A549 (cell line): ENCODE measurements at regions not wholly inside any gene's neighbourhood (a gene's known extent, or its start where the extent isn't known, plus 50 kb on each side); places are given as distances from the start of the nearest gene placed in this dataset.
"Not testable (repeated sequence)": the region's sequence is repeated elsewhere in the genome, so short reads cannot be mapped to it uniquely, and the experiment has no call there.

Experiments
- CEBPB ChIP-seq, 2 experiments: fragments of >200 bp in 1 of 2; sonication (Bioruptor Twin) in 1 of 2; formaldehyde crosslinking in 1 of 2; IDR thresholded peaks; 2 replicates each; pipeline ENCODE4 v1.6.1; 2012 to 2016
- EHF ChIP-seq: fragments of 250-450 bp; sonication (Bioruptor Pico); IDR thresholded peaks from 2 replicates; pipeline ENCODE4 v1.5.0; 2020; ENCODE audit warnings: mild to moderate bottlenecking
- HOXB5 ChIP-seq: fragments of 250-450 bp; sonication (Bioruptor Pico); IDR thresholded peaks from 2 replicates; pipeline ENCODE4 v1.5.0; 2020; ENCODE audit warnings: mild to moderate bottlenecking, moderate library complexity
- PHF8 ChIP-seq: fragments of 200-600 bp; sonication (generic); IDR thresholded peaks from 2 replicates; pipeline ENCODE4 v1.6.1; 2016; ENCODE audit warnings: low read depth, mild to moderate bottlenecking, antibody characterized with exemption, moderate library complexity, borderline replicate concordance
- POLR2A ChIP-seq: IDR thresholded peaks from 2 replicates; pipeline ENCODE4 v1.6.1; 2012; ENCODE audit warnings: mild to moderate bottlenecking, low read length
- RAD21 ChIP-seq, 2 experiments: fragments of >200 bp in 1 of 2; sonication (Bioruptor Twin) in 1 of 2; formaldehyde crosslinking in 1 of 2; IDR thresholded peaks in 1 of 2; conservative IDR thresholded peaks in 1 of 2; 2 replicates in 1 of 2; 3 replicates in 1 of 2; pipeline ENCODE4 v1.6.1; 2012 to 2018; ENCODE audit warnings: inconsistent platforms in 1 of 2
- RCOR1 ChIP-seq: fragments of 150-350 bp; IDR thresholded peaks from 2 replicates; pipeline ENCODE4 v1.6.1; 2014; ENCODE audit warnings: antibody characterized with exemption, low read length, low read depth
- ZC3H11A ChIP-seq: fragments of 450-650 bp; IDR thresholded peaks from 2 replicates; pipeline ENCODE4 v1.6.1; 2014; ENCODE audit warnings: antibody characterized with exemption, mild to moderate bottlenecking
- TF ChIP-seq, protein P1 (sequence below): fragments of >200 bp; sonication (Bioruptor Twin); formaldehyde crosslinking; IDR thresholded peaks from 3 replicates; pipeline ENCODE4 v1.5.1; 2016
- TF ChIP-seq, protein P2 (sequence below): IDR thresholded peaks from 2 replicates; pipeline ENCODE4 v1.6.1; 2012
- TF ChIP-seq, protein P3 (sequence below): fragments of 450-650 bp; IDR thresholded peaks from 2 replicates; pipeline ENCODE4 v1.6.1; 2014; ENCODE audit warnings: antibody characterized with exemption
- TF ChIP-seq, protein P4 (sequence below): fragments of >200 bp; sonication (Bioruptor Twin); formaldehyde crosslinking; IDR thresholded peaks from 3 replicates; pipeline ENCODE4 v1.6.1; 2016

DNA sequence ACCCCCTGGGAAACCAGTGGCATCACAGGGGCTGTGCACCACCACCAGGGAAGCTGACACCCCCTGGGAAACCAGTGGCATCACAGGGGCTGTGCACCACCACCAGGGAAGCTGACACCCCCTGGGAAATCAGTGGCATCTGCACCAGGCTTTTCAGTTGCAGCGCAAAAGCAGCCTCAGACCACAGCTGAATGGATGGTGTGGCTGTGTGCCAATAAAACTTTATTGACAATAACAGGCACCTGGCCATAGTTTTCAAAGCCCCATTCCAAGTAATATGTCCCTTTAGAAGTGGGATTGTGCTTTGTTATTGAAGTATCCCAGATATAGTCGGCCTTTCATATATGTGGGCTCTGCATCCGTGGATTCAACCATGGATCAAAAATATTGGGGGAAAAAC lies 146.3 kb upstream of the HDAC4 start:
- TF ChIP-seq, protein P1, sequence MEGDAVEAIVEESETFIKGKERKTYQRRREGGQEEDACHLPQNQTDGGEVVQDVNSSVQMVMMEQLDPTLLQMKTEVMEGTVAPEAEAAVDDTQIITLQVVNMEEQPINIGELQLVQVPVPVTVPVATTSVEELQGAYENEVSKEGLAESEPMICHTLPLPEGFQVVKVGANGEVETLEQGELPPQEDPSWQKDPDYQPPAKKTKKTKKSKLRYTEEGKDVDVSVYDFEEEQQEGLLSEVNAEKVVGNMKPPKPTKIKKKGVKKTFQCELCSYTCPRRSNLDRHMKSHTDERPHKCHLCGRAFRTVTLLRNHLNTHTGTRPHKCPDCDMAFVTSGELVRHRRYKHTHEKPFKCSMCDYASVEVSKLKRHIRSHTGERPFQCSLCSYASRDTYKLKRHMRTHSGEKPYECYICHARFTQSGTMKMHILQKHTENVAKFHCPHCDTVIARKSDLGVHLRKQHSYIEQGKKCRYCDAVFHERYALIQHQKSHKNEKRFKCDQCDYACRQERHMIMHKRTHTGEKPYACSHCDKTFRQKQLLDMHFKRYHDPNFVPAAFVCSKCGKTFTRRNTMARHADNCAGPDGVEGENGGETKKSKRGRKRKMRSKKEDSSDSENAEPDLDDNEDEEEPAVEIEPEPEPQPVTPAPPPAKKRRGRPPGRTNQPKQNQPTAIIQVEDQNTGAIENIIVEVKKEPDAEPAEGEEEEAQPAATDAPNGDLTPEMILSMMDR = not testable (repeated sequence)
- TF ChIP-seq, protein P2, sequence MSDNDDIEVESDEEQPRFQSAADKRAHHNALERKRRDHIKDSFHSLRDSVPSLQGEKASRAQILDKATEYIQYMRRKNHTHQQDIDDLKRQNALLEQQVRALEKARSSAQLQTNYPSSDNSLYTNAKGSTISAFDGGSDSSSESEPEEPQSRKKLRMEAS = not testable (repeated sequence)
- TF ChIP-seq, protein P3, sequence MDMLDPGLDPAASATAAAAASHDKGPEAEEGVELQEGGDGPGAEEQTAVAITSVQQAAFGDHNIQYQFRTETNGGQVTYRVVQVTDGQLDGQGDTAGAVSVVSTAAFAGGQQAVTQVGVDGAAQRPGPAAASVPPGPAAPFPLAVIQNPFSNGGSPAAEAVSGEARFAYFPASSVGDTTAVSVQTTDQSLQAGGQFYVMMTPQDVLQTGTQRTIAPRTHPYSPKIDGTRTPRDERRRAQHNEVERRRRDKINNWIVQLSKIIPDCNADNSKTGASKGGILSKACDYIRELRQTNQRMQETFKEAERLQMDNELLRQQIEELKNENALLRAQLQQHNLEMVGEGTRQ = not testable (repeated sequence)
- not testable (repeated sequence) for TF ChIP-seq PHF8; CEBPB (IDR thresholded peaks at IDR 0.05); RAD21 (conservative IDR thresholded peaks at IDR 0.05 in 1 of 2, IDR thresholded peaks at IDR 0.05 in 1 of 2); RCOR1; HOXB5 (CRISPR knock-in tag); POLR2A; ZC3H11A; EHF
- TF ChIP-seq, protein P4, sequence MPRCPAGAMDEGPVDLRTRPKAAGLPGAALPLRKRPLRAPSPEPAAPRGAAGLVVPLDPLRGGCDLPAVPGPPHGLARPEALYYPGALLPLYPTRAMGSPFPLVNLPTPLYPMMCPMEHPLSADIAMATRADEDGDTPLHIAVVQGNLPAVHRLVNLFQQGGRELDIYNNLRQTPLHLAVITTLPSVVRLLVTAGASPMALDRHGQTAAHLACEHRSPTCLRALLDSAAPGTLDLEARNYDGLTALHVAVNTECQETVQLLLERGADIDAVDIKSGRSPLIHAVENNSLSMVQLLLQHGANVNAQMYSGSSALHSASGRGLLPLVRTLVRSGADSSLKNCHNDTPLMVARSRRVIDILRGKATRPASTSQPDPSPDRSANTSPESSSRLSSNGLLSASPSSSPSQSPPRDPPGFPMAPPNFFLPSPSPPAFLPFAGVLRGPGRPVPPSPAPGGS = not testable (repeated sequence)
